Neuronal stem cell (in vitro differentiated cells): ENCODE measurements at regions not wholly inside any gene's neighbourhood (a gene's known extent, or its start where the extent isn't known, plus 50 kb on each side); places are given as distances from the start of the nearest gene placed in this dataset.

Source experiments
- DNase-seq: peaks from one replicate; pipeline ENCODE4 v3.0.0-alpha.2; 2013; ENCODE audit warnings: low spot score
- H2AFZ ChIP-seq: one replicate; pipeline ENCODE4 v1.6.1; 2013; ENCODE audit warnings: mild to moderate bottlenecking, low read length, inconsistent platforms
- H2AK5ac ChIP-seq: 2 replicates; pipeline ENCODE4 v1.6.1; 2013; ENCODE audit warnings: low read depth, mild to moderate bottlenecking, inconsistent platforms, low read length, moderate library complexity, mixed read lengths
- H2BK120ac ChIP-seq: 2 replicates; pipeline ENCODE4 v1.6.1; 2013; ENCODE audit warnings: low read depth, mild to moderate bottlenecking, inconsistent platforms, low read length, moderate library complexity, mixed read lengths
- H2BK12ac ChIP-seq: one replicate; pipeline ENCODE4 v1.6.1; 2013; ENCODE audit warnings: low read length, inconsistent platforms
- H2BK15ac ChIP-seq: 2 replicates; pipeline ENCODE4 v1.6.1; 2013; ENCODE audit warnings: mild to moderate bottlenecking, low read length, inconsistent platforms, mixed read lengths
- H2BK5ac ChIP-seq: one replicate; pipeline ENCODE4 v1.6.1; 2013; ENCODE audit warnings: inconsistent platforms, mild to moderate bottlenecking, low read length, moderate library complexity
- H3K14ac ChIP-seq: one replicate; pipeline ENCODE4 v1.6.1; 2013; ENCODE audit warnings: low read length, inconsistent platforms
- H3K18ac ChIP-seq: 2 replicates; pipeline ENCODE4 v1.6.1; 2013; ENCODE audit warnings: low read length, inconsistent platforms
- H3K23ac ChIP-seq: 2 replicates; pipeline ENCODE4 v1.6.1; 2013; ENCODE audit warnings: low read depth, mild to moderate bottlenecking, mixed read lengths, low read length, inconsistent platforms; ENCODE audit not compliant: poor library complexity
- H3K27ac ChIP-seq: replicated peaks from 3 replicates; pipeline ENCODE4 v1.5.1; 2013; ENCODE audit warnings: low read length, inconsistent platforms
- H3K27me3 ChIP-seq, 3 experiments: 2 replicates each; pipeline ENCODE4 v1.6.1; 2013; ENCODE audit warnings: low read length in 3 of 3, mild to moderate bottlenecking in 2 of 3, inconsistent platforms in 1 of 3, low read depth in 1 of 3, mixed read lengths in 1 of 3, moderate library complexity in 1 of 3; ENCODE audit not compliant: control insufficient read depth in 3 of 3, insufficient read depth in 3 of 3
- H3K36me3 ChIP-seq, 2 donors: replicated peaks in 1 of 2; 2 replicates each; pipeline ENCODE4 v1.6.1; 2013; ENCODE audit warnings: low read length in 2 of 2; ENCODE audit not compliant: control insufficient read depth in 2 of 2, insufficient read depth in 2 of 2
- H3K4ac ChIP-seq: 2 replicates; pipeline ENCODE4 v1.6.1; 2013; ENCODE audit warnings: inconsistent platforms, mild to moderate bottlenecking, low read length, moderate library complexity
- H3K4me1 ChIP-seq, 2 donors: 1 replicate in 1 of 2; 2 replicates in 1 of 2; pipeline ENCODE4 v1.6.1; 2013; ENCODE audit warnings: low read length in 2 of 2, low read depth in 1 of 2; ENCODE audit not compliant: control insufficient read depth in 2 of 2, insufficient read depth in 1 of 2
- H3K4me2 ChIP-seq: one replicate; pipeline ENCODE4 v1.6.1; 2013; ENCODE audit warnings: mild to moderate bottlenecking, low read length, inconsistent platforms; ENCODE audit not compliant: insufficient read depth, poor library complexity, severe bottlenecking
- H3K4me3 ChIP-seq, 2 donors: 2 replicates each; pipeline ENCODE4 v1.5.1; 2013; ENCODE audit warnings: low read length in 2 of 2, mild to moderate bottlenecking in 2 of 2, inconsistent platforms in 1 of 2, moderate library complexity in 1 of 2
- H3K79me1 ChIP-seq: one replicate; pipeline ENCODE4 v1.6.1; 2013; ENCODE audit warnings: low read depth, mild to moderate bottlenecking, inconsistent platforms, low read length, moderate library complexity
- H3K9ac ChIP-seq: one replicate; pipeline ENCODE4 v1.6.1; 2013; ENCODE audit warnings: mild to moderate bottlenecking, low read depth, low read length, inconsistent platforms; ENCODE audit not compliant: poor library complexity
- H3K9me3 ChIP-seq, 2 donors: replicated peaks in 1 of 2; 2 replicates each; pipeline versions ENCODE3 to v1.6.1; 2013; ENCODE audit warnings: low read length in 2 of 2, mild to moderate bottlenecking in 2 of 2, inconsistent platforms in 1 of 2, low read depth in 1 of 2, mixed read lengths in 1 of 2, moderate library complexity in 1 of 2; ENCODE audit not compliant: control insufficient read depth in 2 of 2, insufficient read depth in 1 of 2
- H4K8ac ChIP-seq: one replicate; pipeline ENCODE4 v1.6.1; 2013; ENCODE audit warnings: low read depth, mild to moderate bottlenecking, inconsistent platforms, low read length, moderate library complexity
- H4K91ac ChIP-seq: one replicate; pipeline ENCODE4 v1.6.1; 2013; ENCODE audit warnings: low read length, low read depth, mild to moderate bottlenecking, inconsistent platforms; ENCODE audit not compliant: poor library complexity
- WGBS, 2 donors: extraction: QIAGEN DNeasy Blood & Tissue Kit; methylation state at CpG; one replicate each; pipeline ENCODE4 v1.1.7; 2013; ENCODE audit warnings: missing lambda C conversion rate in 2 of 2, mixed read lengths in 1 of 2; ENCODE audit not compliant: insufficient read length in 2 of 2, insufficient replicate concordance in 1 of 2; ENCODE audit errors: extremely low coverage in 2 of 2; 5-methylcytosine and 5-hydroxymethylcytosine counted together

GRCh38 chr12:114885501-114885900 is 201.5 kb upstream of the TBX3 start:
- no peak overlapping the region for H3K4ac ChIP-seq
- no peaks in the 10 kb centered on the region for H3K4me1 ChIP-seq
- no peak overlapping the region for H3K4me3 ChIP-seq
- no peak overlapping the region for H4K91ac ChIP-seq
- H2BK5ac ChIP-seq: no peak overlapping the region
- no peak for DNase-seq
- H2AFZ ChIP-seq: no peak overlapping the region
- H4K8ac ChIP-seq: no peak overlapping the region
- no peaks in the 10 kb centered on the region for H3K36me3 ChIP-seq
- H2AK5ac ChIP-seq: no peak overlapping the region
- no peak overlapping the region for H2BK120ac ChIP-seq
- H3K27ac ChIP-seq: no peak overlapping the region
- H3K27me3 ChIP-seq: no peaks in the 10 kb centered on the region
- no peak overlapping the region for H3K4me2 ChIP-seq
- no peaks in the 10 kb centered on the region for H3K79me1 ChIP-seq
- H3K9ac ChIP-seq: no peak overlapping the region
- WGBS, 2 donors: no CpG with 5 or more reads among the region's 4 CpGs
- H3K14ac ChIP-seq: no peak overlapping the region
- no peaks in the 10 kb centered on the region for H3K9me3 ChIP-seq
- no peak overlapping the region for H2BK12ac ChIP-seq
- no peak overlapping the region for H3K23ac ChIP-seq
- no peak overlapping the region for H3K18ac ChIP-seq
- H2BK15ac ChIP-seq: no peak overlapping the region

GRCh38 chr12:114884575-114884974 is 200.6 kb upstream of the TBX3 start:
- Histone ChIP-seq H3K4ac (no peak overlapping the region), H3K4me3 (no peak overlapping the region), H3K18ac (no peak overlapping the region), H2BK5ac (no peak overlapping the region), H2AFZ (no peak overlapping the region), H3K4me1 (no peaks in the 10 kb centered on the region), H2BK15ac (no peak overlapping the region), H3K27ac (no peak overlapping the region), H3K27me3 (no peaks in the 10 kb centered on the region), H3K79me1 (no peaks in the 10 kb centered on the region), H3K9ac (no peak overlapping the region), H3K23ac (no peak overlapping the region), H4K8ac (no peak overlapping the region), H3K36me3 (no peaks in the 10 kb centered on the region), H2BK12ac (no peak overlapping the region), H4K91ac (no peak overlapping the region), H3K9me3 (no peaks in the 10 kb centered on the region), H2BK120ac (no peak overlapping the region), H2AK5ac (no peak overlapping the region), H3K14ac (no peak overlapping the region), H3K4me2 (no peak overlapping the region)
- WGBS, 2 donors: 100% methylated on average over 2 of the region's 6 CpGs; no CpG with 5 or more reads in 1 of the 2 donors
- no peak for DNase-seq

DNA sequence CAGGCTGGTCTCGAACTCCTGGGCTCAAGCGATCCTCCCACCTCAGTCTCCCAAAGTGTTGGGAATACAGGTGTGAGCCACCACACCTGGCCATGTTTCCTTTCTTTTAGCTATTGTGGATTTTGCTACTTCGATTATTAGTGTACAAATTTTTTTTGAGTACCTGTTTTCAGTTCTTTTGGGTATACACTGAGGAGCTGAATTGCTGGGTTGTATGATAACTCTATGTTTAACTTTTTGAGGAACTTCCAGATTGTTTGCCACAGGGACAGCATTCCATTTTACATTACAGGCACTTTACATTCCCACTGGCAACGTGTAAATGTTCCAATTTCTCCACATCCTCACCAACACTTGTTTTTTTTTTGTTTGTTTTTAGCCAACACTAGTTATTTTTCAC is 198.1 kb upstream of the TBX3 start:
- no peak overlapping the region for H4K8ac ChIP-seq
- H3K4me1 ChIP-seq: no peaks in the 10 kb centered on the region
- H2BK15ac ChIP-seq: no peak overlapping the region
- no peak overlapping the region for H3K4me3 ChIP-seq
- H3K4ac ChIP-seq: no peak overlapping the region
- H2BK5ac ChIP-seq: no peak overlapping the region
- no peak overlapping the region for H4K91ac ChIP-seq
- no peak overlapping the region for H2AK5ac ChIP-seq
- no peak overlapping the region for H3K18ac ChIP-seq
- no CpG with 5 or more reads among the region's 4 CpGs for WGBS, 2 donors
- H3K27ac ChIP-seq: no peak overlapping the region
- no peak overlapping the region for H2BK120ac ChIP-seq
- no peaks in the 10 kb centered on the region for H3K9me3 ChIP-seq
- DNase-seq: no peak
- H3K36me3 ChIP-seq: no peaks in the 10 kb centered on the region
- no peak overlapping the region for H2AFZ ChIP-seq
- H3K27me3 ChIP-seq: no peaks in the 10 kb centered on the region
- H3K23ac ChIP-seq: no peak overlapping the region
- H2BK12ac ChIP-seq: no peak overlapping the region
- no peak overlapping the region for H3K14ac ChIP-seq
- no peak overlapping the region for H3K4me2 ChIP-seq
- no peak overlapping the region for H3K9ac ChIP-seq
- no peaks in the 10 kb centered on the region for H3K79me1 ChIP-seq

DNA sequence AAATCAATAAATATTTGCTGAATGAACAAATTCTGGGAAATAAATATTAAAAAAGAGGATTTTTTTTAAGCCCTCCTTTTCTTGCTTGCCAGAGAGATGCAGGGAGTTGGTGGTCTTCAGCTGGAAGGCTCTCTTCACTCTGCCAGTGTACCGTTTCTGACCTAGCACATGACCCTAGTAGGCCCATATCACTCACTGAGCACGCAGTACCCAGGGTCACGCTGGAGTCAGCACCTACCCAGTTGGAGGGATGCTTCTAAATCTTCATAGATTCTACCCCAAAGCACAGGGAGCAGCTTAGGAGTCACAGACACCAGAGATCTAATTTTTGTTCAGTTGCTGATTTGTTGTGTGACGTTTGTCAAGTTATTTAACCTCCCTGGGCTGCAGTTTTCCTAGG is 195.4 kb upstream of the TBX3 start:
- Histone ChIP-seq H3K27ac (no peak overlapping the region), H3K4ac (no peak overlapping the region), H3K23ac (no peak overlapping the region), H2BK120ac (no peak overlapping the region), H4K91ac (no peak overlapping the region), H3K4me3 (no peak overlapping the region), H3K9me3 (no peaks in the 10 kb centered on the region), H2BK15ac (no peak overlapping the region), H3K27me3 (no peaks in the 10 kb centered on the region), H2AK5ac (no peak overlapping the region), H2AFZ (no peak overlapping the region), H2BK12ac (no peak overlapping the region), H2BK5ac (no peak overlapping the region), H3K4me2 (no peak overlapping the region), H3K36me3 (no peaks in the 10 kb centered on the region), H3K79me1 (no peaks in the 10 kb centered on the region), H4K8ac (no peak overlapping the region), H3K18ac (no peak overlapping the region), H3K9ac (no peak overlapping the region), H3K4me1 (no peaks in the 10 kb centered on the region), H3K14ac (no peak overlapping the region)
- WGBS, 2 donors: no CpG with 5 or more reads among the region's 4 CpGs
- no peak for DNase-seq
